AG04450 (cell line): ENCODE measurements at regions not wholly inside any gene's neighbourhood (a gene's known extent, or its start where the extent isn't known, plus 50 kb on each side); places are given as distances from the start of the nearest gene placed in this dataset.
"Not testable (repeated sequence)": the region's sequence is repeated elsewhere in the genome, so short reads cannot be mapped to it uniquely, and the experiment has no call there.

Experiments used
- CTCF ChIA-PET: fragments of 300-600, 350-600 bp; formaldehyde crosslinking; extraction: SDS; loops from one replicate; lab custom pipeline; 2022; ENCODE audit warnings: antibody characterized with exemption, inconsistent platforms; lab: Charles Lee
- POLR2A ChIA-PET: fragments of 350-600 bp; formaldehyde crosslinking; extraction: SDS; loops from one replicate; lab custom pipeline; 2021; ENCODE audit warnings: antibody characterized with exemption, inconsistent platforms; lab: Yijun Ruan, JAX
- DNase-seq: peaks from one replicate; pipeline ENCODE4 v3.0.0-alpha.2; 2011; ENCODE audit warnings: low read depth, low spot score
- H3K27ac ChIP-seq: one replicate; pipeline ENCODE4 v1.5.1; 2012; ENCODE audit warnings: low read depth, low read length, control low read depth
- H3K27me3 ChIP-seq: one replicate; pipeline ENCODE4 v1.6.0; 2012; ENCODE audit warnings: low read length; ENCODE audit not compliant: control insufficient read depth, insufficient read depth
- H3K4me3 ChIP-seq: 2 replicates; pipeline ENCODE4 v1.5.1; 2011; ENCODE audit warnings: mild to moderate bottlenecking, low read depth, low read length, control low read depth
- H3K9me3 ChIP-seq: 2 replicates; pipeline ENCODE4 v1.5.1; 2012; ENCODE audit warnings: low read length; ENCODE audit not compliant: control insufficient read depth, insufficient read depth
- TF ChIP-seq, protein P1 (sequence below): IDR thresholded peaks from 2 replicates; pipeline ENCODE4 v1.5.1; 2011; ENCODE audit warnings: low read depth, low read length, control low read depth, inconsistent platforms

DNA sequence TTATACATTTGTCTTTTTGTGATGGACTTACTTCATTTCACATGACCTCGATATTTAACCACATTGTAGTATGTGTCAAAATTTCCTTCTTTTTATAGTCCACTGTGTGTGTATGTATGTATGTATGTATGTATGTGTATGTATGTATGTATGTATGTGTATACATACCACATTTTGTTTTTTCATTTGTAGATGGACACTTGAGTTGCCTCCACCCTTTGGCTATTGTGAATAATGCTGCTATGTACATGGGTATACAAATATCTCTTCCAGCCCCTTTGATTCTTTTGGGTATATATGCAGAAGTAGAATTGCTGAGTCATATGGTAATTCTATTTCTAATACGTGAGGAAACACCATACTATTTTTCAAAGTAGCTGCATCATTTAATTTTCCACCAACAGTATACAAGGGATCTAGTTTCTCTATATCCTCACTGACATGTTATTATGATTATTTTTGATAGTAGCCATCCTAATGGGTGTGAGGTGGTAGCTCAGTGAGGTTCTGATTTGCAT is 228.2 kb downstream of the OPA1 start:
- TF ChIP-seq, protein P1, sequence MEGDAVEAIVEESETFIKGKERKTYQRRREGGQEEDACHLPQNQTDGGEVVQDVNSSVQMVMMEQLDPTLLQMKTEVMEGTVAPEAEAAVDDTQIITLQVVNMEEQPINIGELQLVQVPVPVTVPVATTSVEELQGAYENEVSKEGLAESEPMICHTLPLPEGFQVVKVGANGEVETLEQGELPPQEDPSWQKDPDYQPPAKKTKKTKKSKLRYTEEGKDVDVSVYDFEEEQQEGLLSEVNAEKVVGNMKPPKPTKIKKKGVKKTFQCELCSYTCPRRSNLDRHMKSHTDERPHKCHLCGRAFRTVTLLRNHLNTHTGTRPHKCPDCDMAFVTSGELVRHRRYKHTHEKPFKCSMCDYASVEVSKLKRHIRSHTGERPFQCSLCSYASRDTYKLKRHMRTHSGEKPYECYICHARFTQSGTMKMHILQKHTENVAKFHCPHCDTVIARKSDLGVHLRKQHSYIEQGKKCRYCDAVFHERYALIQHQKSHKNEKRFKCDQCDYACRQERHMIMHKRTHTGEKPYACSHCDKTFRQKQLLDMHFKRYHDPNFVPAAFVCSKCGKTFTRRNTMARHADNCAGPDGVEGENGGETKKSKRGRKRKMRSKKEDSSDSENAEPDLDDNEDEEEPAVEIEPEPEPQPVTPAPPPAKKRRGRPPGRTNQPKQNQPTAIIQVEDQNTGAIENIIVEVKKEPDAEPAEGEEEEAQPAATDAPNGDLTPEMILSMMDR, result no peak
- no peak overlapping the region for H3K27ac ChIP-seq
- no peaks in the 10 kb centered on the region; the same call in 1 of the 2 replicates for H3K9me3 ChIP-seq
- CTCF ChIA-PET, result no interaction called here
- POLR2A ChIA-PET, result no interaction called here
- DNase-seq, result no peak
- H3K27me3 ChIP-seq, result peaks cover 31% of the 10 kb centered on the region
- H3K4me3 ChIP-seq, result no peak overlapping the region

DNA sequence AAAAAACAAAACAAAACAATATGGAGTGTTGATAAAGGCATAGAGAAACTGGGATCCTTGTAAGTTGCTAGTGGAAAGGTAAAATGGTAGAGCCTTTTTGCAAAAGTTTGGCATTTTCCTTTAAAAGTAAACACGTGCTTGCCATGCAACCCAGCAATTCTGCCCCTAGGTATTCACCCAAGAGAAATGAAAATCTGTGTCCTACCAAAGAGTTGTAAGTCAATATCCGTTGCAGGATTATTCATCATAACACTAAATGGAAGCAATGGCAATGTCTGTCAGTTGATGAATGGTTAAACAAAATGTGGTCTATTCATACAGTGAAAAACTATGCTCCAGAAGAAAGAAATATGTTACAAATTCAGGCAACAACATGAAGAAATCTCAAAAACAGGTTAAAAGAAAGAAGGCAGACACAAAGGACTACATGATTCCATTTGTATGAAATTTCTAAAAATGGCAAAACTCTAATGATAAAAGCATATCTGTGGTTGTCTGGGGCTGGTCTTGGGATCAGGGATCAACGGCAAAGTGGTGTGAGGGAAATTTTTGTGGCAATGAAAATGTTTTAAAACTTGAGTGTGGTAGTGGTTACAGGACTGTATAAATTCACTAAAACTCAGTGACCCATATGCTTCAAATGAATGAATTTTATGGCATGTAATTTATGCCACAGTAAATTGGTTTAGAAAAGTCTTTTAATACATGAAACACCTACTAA is 229.6 kb downstream of the OPA1 start:
- Histone ChIP-seq H3K27ac (no peak overlapping the region), H3K4me3 (no peak overlapping the region), H3K27me3 (peaks cover 39% of the 10 kb centered on the region), H3K9me3 (no peaks in the 10 kb centered on the region; the same call in 1 of the 2 replicates)
- POLR2A ChIA-PET, result no interaction called here
- DNase-seq, result no peak
- TF ChIP-seq, protein P1, result no peak
- CTCF ChIA-PET, result no interaction called here

DNA sequence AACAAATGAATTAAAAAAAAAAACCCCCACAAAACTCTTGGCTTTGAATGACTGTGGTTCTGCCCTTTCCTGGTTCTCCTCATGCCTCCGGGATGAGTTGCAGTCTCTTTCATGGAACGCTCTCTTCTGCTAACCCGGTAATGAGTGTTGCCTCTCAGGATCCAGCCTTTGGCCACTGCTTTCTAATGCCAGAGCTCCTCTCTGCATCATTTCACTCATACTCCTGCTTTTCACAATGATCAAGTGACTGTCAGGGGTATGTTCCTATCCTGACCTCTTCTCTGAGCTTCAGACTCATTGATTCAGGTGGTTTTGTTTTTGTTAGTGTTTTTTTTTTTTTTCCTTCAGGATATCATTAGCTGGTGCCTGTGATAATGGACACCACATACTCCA is 230.2 kb downstream of the OPA1 start:
- POLR2A ChIA-PET, DNase-seq, H3K9me3 ChIP-seq, H3K27ac ChIP-seq, H3K4me3 ChIP-seq, CTCF ChIA-PET: not testable (repeated sequence)
- H3K27me3 ChIP-seq, result peaks cover 42% of the 10 kb centered on the region

DNA sequence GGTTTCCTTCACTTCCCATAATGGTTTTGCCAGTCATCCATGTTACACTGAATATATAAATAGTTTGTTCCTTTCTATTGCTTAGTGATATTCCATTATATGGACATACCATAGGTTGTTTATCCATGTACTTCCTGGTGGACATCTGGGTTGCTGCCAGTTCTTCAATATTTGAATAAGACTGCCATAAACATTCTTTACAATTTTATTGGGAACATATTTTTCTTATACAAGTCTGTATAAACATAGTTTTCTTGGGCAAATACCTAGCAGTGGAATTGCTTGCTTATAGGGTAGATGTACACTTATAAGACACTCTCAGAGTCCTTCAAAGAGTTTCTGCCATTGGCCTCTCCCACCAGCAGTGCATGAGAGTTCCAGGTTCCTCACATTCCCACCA is 231.4 kb downstream of the OPA1 start:
- Histone ChIP-seq H3K27ac (no peak overlapping the region), H3K9me3 (no peaks in the 10 kb centered on the region; the same call in 1 of the 2 replicates), H3K4me3 (no peak overlapping the region), H3K27me3 (peaks cover 32% of the 10 kb centered on the region)
- ChIA-PET POLR2A (no interaction called here), CTCF (no interaction called here)
- TF ChIP-seq, protein P1, result no peak
- DNase-seq, result no peak

DNA sequence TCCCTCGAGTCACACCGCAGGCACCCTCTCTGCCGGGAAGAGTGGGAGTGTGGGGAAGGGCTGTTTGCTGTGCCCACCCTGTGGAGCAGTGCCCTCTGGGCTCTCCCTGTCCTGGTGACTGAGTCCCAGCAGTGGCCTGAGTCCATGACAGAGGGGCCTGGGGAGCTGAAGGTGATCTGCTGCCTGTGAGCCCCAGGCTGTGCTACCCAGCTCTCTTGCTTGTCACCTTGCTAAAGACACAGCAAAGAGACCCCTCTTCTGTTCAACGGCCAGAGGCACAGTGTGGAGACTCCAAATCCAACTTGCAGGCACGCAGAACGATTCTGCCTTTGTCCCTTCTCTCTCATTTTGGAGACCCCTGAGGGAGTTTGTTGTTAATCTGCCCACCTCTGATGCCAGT is 232.6 kb downstream of the OPA1 start:
- Histone ChIP-seq H3K4me3 (no peak overlapping the region), H3K9me3 (no peaks in the 10 kb centered on the region; the same call in 1 of the 2 replicates), H3K27me3 (peaks cover 29% of the 10 kb centered on the region), H3K27ac (no peak overlapping the region)
- TF ChIP-seq, protein P1, result no peak
- CTCF ChIA-PET, result no interaction called here
- POLR2A ChIA-PET, result no interaction called here
- DNase-seq, result no peak
